ENCODE measurements at regions not wholly inside any gene's neighbourhood (a gene's known extent, or its start where the extent isn't known, plus 50 kb on each side); places are given as distances from the start of the nearest gene placed in this dataset.

GRCh38 chr12:4084573-4084972 is 189.0 kb upstream of the CCND2 start:
- DNase-seq (ENCODE audit: extremely low spot score): no peak
- CTCF ChIA-PET: no interaction called here
- POLR2A ChIA-PET: interaction anchor here (1.3 kb wide), 1 partner anchor 187 kb away, joined by 3 read pairs; no protein-coding TSS in a partner anchor
- TF ChIP-seq CTBP1 (IDR thresholded peaks at IDR 0.05; ENCODE audit: borderline replicate concordance): no peak
- TF ChIP-seq FOXK2 (IDR thresholded peaks at IDR 0.05): no peak
- TF ChIP-seq ARNT (IDR thresholded peaks at IDR 0.05): no peak
- no peak for TF ChIP-seq SP1 (IDR thresholded peaks at IDR 0.05)
- TF ChIP-seq SUZ12 (IDR thresholded peaks at IDR 0.05): no peak
- no peak for TF ChIP-seq NFRKB (IDR thresholded peaks at IDR 0.05)
- no peak for TF ChIP-seq TARDBP (IDR thresholded peaks at IDR 0.05)
- TF ChIP-seq FOXM1 (IDR thresholded peaks at IDR 0.05; ENCODE audit: borderline replicate concordance): no peak
- no peak for TF ChIP-seq LEF1 (IDR thresholded peaks at IDR 0.05; ENCODE audit: borderline replicate concordance)
- no peak for TF ChIP-seq ZNF384 (IDR thresholded peaks at IDR 0.05)

GRCh38 chr12:4082809-4083403 is 190.7 kb upstream of the CCND2 start:
- CTCF ChIA-PET: no interaction called here
- no peak for DNase-seq (ENCODE audit: extremely low spot score)
- no peak for TF ChIP-seq FOXM1 (IDR thresholded peaks at IDR 0.05; ENCODE audit: borderline replicate concordance)
- no peak for TF ChIP-seq HDGF (IDR thresholded peaks at IDR 0.05; ENCODE audit: borderline replicate concordance)
- no peak for TF ChIP-seq BHLHE40 (IDR thresholded peaks at IDR 0.05; ENCODE audit: borderline replicate concordance)
- TF ChIP-seq FOXA1 (IDR thresholded peaks at IDR 0.05): no peak
- no peak for TF ChIP-seq ARNT (IDR thresholded peaks at IDR 0.05)
- TF ChIP-seq SP1 (IDR thresholded peaks at IDR 0.05): no peak
- no peak for TF ChIP-seq CTBP1 (IDR thresholded peaks at IDR 0.05; ENCODE audit: borderline replicate concordance)
- no peak for TF ChIP-seq ZNF384 (IDR thresholded peaks at IDR 0.05)
- TF ChIP-seq L3MBTL2 (conservative IDR thresholded peaks at IDR 0.05): no peak
- no peak for TF ChIP-seq NFRKB (IDR thresholded peaks at IDR 0.05)
- TF ChIP-seq TARDBP (IDR thresholded peaks at IDR 0.05): no peak
- TF ChIP-seq PKNOX1 (IDR thresholded peaks at IDR 0.05): no peak
- POLR2A ChIA-PET: no interaction called here

GRCh38 chr12:4080213-4080612 is 193.3 kb upstream of the CCND2 start:
- ChIA-PET POLR2A (no interaction called here), CTCF (interaction anchor here (0.6 kb wide), 1 partner anchor 281 kb away, joined by 4 read pairs; no protein-coding TSS in a partner anchor)
- TF ChIP-seq PKNOX1 (IDR thresholded peaks at IDR 0.05) (no peak), ZNF384 (IDR thresholded peaks at IDR 0.05) (no peak), FOXA1 (IDR thresholded peaks at IDR 0.05) (no peak), ELF4 (IDR thresholded peaks at IDR 0.05) (no peak), L3MBTL2 (conservative IDR thresholded peaks at IDR 0.05) (no peak), SP1 (IDR thresholded peaks at IDR 0.05) (no peak), NFRKB (IDR thresholded peaks at IDR 0.05) (no peak)
- no peak for DNase-seq (ENCODE audit: extremely low spot score)

GRCh38 chr12:4074129-4074528 is 199.4 kb upstream of the CCND2 start:
- ChIA-PET POLR2A (no interaction called here), CTCF (no interaction called here)
- TF ChIP-seq BHLHE40 (IDR thresholded peaks at IDR 0.05; ENCODE audit: borderline replicate concordance) (no peak), LEF1 (IDR thresholded peaks at IDR 0.05; ENCODE audit: borderline replicate concordance) (no peak), CTBP1 (IDR thresholded peaks at IDR 0.05; ENCODE audit: borderline replicate concordance) (no peak), SUZ12 (IDR thresholded peaks at IDR 0.05) (no peak), FOXA1 (IDR thresholded peaks at IDR 0.05) (no peak), ELF4 (IDR thresholded peaks at IDR 0.05) (no peak), FOXK2 (IDR thresholded peaks at IDR 0.05) (no peak), ZNF384 (IDR thresholded peaks at IDR 0.05) (no peak), NFRKB (IDR thresholded peaks at IDR 0.05) (no peak), ARNT (IDR thresholded peaks at IDR 0.05) (no peak), HDGF (IDR thresholded peaks at IDR 0.05; ENCODE audit: borderline replicate concordance) (no peak), L3MBTL2 (conservative IDR thresholded peaks at IDR 0.05) (no peak), PKNOX1 (IDR thresholded peaks at IDR 0.05) (no peak), SP1 (IDR thresholded peaks at IDR 0.05) (no peak), TARDBP (IDR thresholded peaks at IDR 0.05) (no peak), FOXM1 (IDR thresholded peaks at IDR 0.05; ENCODE audit: borderline replicate concordance) (no peak)
- no peak for DNase-seq (ENCODE audit: extremely low spot score)

- no peak for TF ChIP-seq SP1 (IDR thresholded peaks at IDR 0.05)
- no peak for TF ChIP-seq TARDBP (IDR thresholded peaks at IDR 0.05)
- TF ChIP-seq ARNT (IDR thresholded peaks at IDR 0.05): no peak
- no peak for TF ChIP-seq PKNOX1 (IDR thresholded peaks at IDR 0.05)
- TF ChIP-seq ZNF384 (IDR thresholded peaks at IDR 0.05): no peak
- no peak for TF ChIP-seq HDGF (IDR thresholded peaks at IDR 0.05; ENCODE audit: borderline replicate concordance)
- no peak for TF ChIP-seq NFRKB (IDR thresholded peaks at IDR 0.05)
- TF ChIP-seq SUZ12 (IDR thresholded peaks at IDR 0.05): no peak
- no peak for TF ChIP-seq ELF4 (IDR thresholded peaks at IDR 0.05)
- TF ChIP-seq FOXM1 (IDR thresholded peaks at IDR 0.05; ENCODE audit: borderline replicate concordance): no peak
- no peak for TF ChIP-seq LEF1 (IDR thresholded peaks at IDR 0.05; ENCODE audit: borderline replicate concordance)
- TF ChIP-seq BHLHE40 (IDR thresholded peaks at IDR 0.05; ENCODE audit: borderline replicate concordance): no peak
- DNase-seq (ENCODE audit: extremely low spot score): no peak
- ChIA-PET POLR2A (no interaction called here), CTCF (no interaction called here)
Observed at GRCh38 chr12:4069670-4070010, 196.4 kb upstream of the PARP11 start.

All from HEK293T (cell line).